AG04449 (cell line): ENCODE measurements at regions not wholly inside any gene's neighbourhood (a gene's known extent, or its start where the extent isn't known, plus 50 kb on each side); places are given as distances from the start of the nearest gene placed in this dataset.

Source experiments
- CTCF ChIA-PET: fragments of 350-600 bp; formaldehyde crosslinking; extraction: SDS; loops from one replicate; lab custom pipeline; 2021; ENCODE audit warnings: antibody characterized with exemption; lab: Yijun Ruan, JAX
- POLR2A ChIA-PET: fragments of 400-600, 350-600 bp; formaldehyde crosslinking; extraction: SDS; loops from one replicate; lab custom pipeline; 2020; ENCODE audit warnings: antibody characterized with exemption, inconsistent platforms; lab: Yijun Ruan, JAX
- DNase-seq: peaks from one replicate; pipeline ENCODE4 v3.0.0-alpha.2; 2010; ENCODE audit warnings: low read depth, low spot score
- H3K4me3 ChIP-seq: 2 replicates; pipeline ENCODE4 v1.5.1; 2011; ENCODE audit warnings: low read depth, mild to moderate bottlenecking, control low read depth, low read length
- TF ChIP-seq, protein P1 (sequence below): IDR thresholded peaks from one replicate; pipeline ENCODE4 v1.5.1; 2011; ENCODE audit warnings: mild to moderate bottlenecking, moderate library complexity, low read length, control low read depth, inconsistent platforms; ENCODE audit not compliant: insufficient read depth; ENCODE audit errors: missing control alignments

- DNase-seq: no peak
- no peak overlapping the region for H3K4me3 ChIP-seq
- POLR2A ChIA-PET: no interaction called here
- TF ChIP-seq, protein P1, sequence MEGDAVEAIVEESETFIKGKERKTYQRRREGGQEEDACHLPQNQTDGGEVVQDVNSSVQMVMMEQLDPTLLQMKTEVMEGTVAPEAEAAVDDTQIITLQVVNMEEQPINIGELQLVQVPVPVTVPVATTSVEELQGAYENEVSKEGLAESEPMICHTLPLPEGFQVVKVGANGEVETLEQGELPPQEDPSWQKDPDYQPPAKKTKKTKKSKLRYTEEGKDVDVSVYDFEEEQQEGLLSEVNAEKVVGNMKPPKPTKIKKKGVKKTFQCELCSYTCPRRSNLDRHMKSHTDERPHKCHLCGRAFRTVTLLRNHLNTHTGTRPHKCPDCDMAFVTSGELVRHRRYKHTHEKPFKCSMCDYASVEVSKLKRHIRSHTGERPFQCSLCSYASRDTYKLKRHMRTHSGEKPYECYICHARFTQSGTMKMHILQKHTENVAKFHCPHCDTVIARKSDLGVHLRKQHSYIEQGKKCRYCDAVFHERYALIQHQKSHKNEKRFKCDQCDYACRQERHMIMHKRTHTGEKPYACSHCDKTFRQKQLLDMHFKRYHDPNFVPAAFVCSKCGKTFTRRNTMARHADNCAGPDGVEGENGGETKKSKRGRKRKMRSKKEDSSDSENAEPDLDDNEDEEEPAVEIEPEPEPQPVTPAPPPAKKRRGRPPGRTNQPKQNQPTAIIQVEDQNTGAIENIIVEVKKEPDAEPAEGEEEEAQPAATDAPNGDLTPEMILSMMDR: no peak
- CTCF ChIA-PET: no interaction called here
These were observed 654.9 kb upstream of the HTR2C start for GRCh38 chrX:113929004-113929403.

GRCh38 chrX:113920661-113921060 lies 663.2 kb upstream of the HTR2C start:
- POLR2A ChIA-PET: no interaction called here
- TF ChIP-seq, protein P1: no peak
- no peak for DNase-seq
- CTCF ChIA-PET: no interaction called here
- H3K4me3 ChIP-seq: no peak overlapping the region

DNA sequence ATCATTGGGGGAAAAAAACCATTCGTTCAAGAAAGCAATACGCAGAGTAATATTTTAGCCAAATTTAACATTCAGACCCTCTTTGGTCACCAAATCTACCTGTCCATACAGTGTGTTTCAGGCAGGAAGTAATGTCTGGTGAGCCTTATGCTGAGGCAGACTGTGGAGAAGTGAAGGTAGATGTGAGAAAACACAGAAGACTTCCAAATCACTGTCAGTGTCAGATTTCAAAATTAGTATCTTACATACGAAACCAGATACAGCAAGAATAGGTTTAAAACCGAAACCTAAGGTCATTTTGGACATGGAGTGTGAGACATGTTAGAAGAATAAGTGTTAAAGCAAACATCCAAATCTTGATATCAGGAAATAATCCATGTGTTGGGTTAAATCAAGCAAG lies 664.5 kb upstream of the HTR2C start:
- TF ChIP-seq, protein P1: no peak

DNA sequence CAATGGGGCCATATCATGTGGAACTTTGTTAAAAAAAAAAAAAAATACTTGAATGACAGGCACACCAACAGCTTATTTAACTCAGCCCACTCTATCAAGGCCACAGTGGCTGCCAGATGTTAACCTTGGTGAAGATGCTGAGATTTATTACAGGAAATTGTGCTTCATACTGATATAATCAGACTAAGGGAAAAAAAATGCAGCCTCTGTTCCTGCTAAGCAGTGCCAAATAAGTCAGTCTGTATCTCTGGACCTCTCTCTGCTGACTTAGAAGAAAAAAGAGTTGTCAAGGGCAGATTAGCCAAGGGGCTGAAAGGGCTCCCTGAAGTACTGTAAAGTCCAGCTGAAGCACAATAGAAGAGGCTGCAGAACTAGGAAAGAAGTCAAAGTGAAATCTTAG lies 677.7 kb upstream of the HTR2C start:
- CTCF ChIA-PET: no interaction called here
- H3K4me3 ChIP-seq: no peak overlapping the region
- TF ChIP-seq, protein P1: no peak
- no peak for DNase-seq
- POLR2A ChIA-PET: no interaction called here

More for the DNA sequence above, 664.5 kb upstream of the HTR2C start:
- DNase-seq: no peak
- POLR2A ChIA-PET: no interaction called here
- CTCF ChIA-PET: no interaction called here
- no peak overlapping the region for H3K4me3 ChIP-seq

- no peak overlapping the region for H3K4me3 ChIP-seq
- TF ChIP-seq, protein P1: no peak
- DNase-seq: no peak
- ChIA-PET CTCF (no interaction called here), POLR2A (no interaction called here)
These were observed 691.0 kb upstream of the HTR2C start for GRCh38 chrX:113892891-113893290.

DNA sequence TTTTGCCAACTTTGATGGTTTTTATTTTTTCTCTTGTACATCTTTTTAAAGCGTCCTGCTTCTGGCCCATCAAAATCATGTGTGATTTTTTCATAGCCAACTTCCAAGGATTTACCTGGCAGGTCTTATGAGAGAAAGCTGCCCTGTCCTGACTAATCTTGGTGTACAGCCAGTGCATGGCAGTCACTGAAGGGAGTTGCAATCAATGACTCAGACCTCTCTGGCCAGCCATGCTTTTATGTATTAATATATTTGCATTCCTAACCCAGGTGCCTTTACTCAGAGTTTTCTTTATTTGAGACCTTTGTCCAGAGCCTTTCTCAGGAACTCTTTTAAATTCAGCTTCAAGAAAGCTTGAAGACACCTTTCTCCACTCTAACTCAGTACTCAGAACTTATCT lies 691.5 kb upstream of the HTR2C start:
- POLR2A ChIA-PET: no interaction called here
- H3K4me3 ChIP-seq: no peak overlapping the region
- CTCF ChIA-PET: no interaction called here
- no peak for DNase-seq
- TF ChIP-seq, protein P1: no peak

DNA sequence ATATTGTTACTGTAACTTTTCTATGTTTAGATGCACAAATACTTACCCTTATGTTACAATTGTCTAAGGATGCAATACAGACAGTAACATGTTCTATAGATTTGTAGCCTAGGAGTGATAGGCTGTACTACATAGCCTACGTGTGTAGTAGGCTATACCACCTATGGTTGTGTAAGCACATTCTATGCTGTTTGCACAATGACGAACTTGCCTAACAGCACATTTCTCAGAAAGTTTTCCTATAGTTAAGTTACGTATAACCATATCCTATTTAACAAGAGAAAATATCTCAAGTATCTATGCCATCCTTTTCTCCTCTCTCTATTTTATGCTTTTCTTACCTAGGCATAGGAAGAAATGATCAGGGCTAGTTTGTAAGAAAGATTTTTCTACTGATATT lies 710.8 kb upstream of the HTR2C start:
- POLR2A ChIA-PET: no interaction called here
- no peak for DNase-seq
- TF ChIP-seq, protein P1: no peak
- no peak overlapping the region for H3K4me3 ChIP-seq
- CTCF ChIA-PET: no interaction called here
